Cardiac muscle cell (in vitro differentiated cells and primary cell): ENCODE measurements at regions not wholly inside any gene's neighbourhood (a gene's known extent, or its start where the extent isn't known, plus 50 kb on each side); places are given as distances from the start of the nearest gene placed in this dataset.

ENCODE experiments used
- DNase-seq, 2 donors: peaks; one replicate each; pipeline versions ENCODE4 v3.0.0 to v3.0.0-alpha.2; 2010 to 2017; ENCODE audit warnings: low read depth in 1 of 2, low spot score in 1 of 2
- H3K27ac ChIP-seq: fragments of 200-600 bp; sonication (generic); 2 replicates; pipeline ENCODE4 v1.5.1; 2016
- H3K27me3 ChIP-seq: fragments of 200-600 bp; sonication (generic); 2 replicates; pipeline ENCODE4 v1.6.0; 2016; ENCODE audit warnings: control low read depth
- H3K36me3 ChIP-seq: fragments of 200-600 bp; sonication (generic); 2 replicates; pipeline ENCODE4 v1.5.1; 2016; ENCODE audit warnings: control low read depth
- H3K4me1 ChIP-seq: fragments of 200-600 bp; sonication (generic); 2 replicates; pipeline ENCODE4 v1.8.1; 2017; ENCODE audit warnings: low read depth, mild to moderate bottlenecking, mixed run types
- H3K4me3 ChIP-seq: fragments of 200-600 bp; sonication (generic); 2 replicates; pipeline ENCODE4 v1.5.1; 2016; ENCODE audit warnings: mild to moderate bottlenecking
- H3K9me3 ChIP-seq: fragments of 200-600 bp; sonication (generic); 2 replicates; pipeline ENCODE4 v1.5.1; 2017; ENCODE audit warnings: low read depth, mild to moderate bottlenecking, control low read depth
- TF ChIP-seq, protein P1 (sequence below): IDR thresholded peaks from 2 replicates; pipeline ENCODE4 v1.5.1; 2012; ENCODE audit warnings: low read depth, mild to moderate bottlenecking, low read length

DNA sequence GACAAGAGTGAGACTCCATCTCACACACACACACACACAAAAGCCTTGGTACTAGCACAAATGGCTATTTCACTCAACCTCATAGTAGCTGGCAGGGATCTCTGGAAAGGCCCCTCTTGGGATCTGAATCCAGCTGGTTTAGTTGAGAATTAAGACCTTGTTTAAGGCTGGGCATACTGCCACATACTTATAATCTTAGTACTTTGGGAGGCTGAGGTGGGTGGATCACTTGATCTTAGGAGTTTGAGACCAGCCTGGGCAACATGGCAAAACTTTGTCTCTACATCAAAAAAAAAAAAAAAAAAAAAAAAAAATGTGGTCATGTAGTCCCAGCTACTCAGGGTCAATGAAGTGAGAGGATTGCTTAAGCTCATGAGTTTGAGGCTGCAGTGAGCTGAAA is 628.3 kb downstream of the MMUT start:
- no peak overlapping the region for H3K27ac ChIP-seq
- H3K4me3 ChIP-seq: no peak overlapping the region
- H3K9me3 ChIP-seq: no peaks in the 10 kb centered on the region
- H3K27me3 ChIP-seq: no peaks in the 10 kb centered on the region
- H3K36me3 ChIP-seq: no peaks in the 10 kb centered on the region
- no peaks in the 10 kb centered on the region for H3K4me1 ChIP-seq
- peak in 1 of 2 donors; percentile 24 for DNase-seq
- TF ChIP-seq, protein P1, sequence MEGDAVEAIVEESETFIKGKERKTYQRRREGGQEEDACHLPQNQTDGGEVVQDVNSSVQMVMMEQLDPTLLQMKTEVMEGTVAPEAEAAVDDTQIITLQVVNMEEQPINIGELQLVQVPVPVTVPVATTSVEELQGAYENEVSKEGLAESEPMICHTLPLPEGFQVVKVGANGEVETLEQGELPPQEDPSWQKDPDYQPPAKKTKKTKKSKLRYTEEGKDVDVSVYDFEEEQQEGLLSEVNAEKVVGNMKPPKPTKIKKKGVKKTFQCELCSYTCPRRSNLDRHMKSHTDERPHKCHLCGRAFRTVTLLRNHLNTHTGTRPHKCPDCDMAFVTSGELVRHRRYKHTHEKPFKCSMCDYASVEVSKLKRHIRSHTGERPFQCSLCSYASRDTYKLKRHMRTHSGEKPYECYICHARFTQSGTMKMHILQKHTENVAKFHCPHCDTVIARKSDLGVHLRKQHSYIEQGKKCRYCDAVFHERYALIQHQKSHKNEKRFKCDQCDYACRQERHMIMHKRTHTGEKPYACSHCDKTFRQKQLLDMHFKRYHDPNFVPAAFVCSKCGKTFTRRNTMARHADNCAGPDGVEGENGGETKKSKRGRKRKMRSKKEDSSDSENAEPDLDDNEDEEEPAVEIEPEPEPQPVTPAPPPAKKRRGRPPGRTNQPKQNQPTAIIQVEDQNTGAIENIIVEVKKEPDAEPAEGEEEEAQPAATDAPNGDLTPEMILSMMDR: no peak

DNA sequence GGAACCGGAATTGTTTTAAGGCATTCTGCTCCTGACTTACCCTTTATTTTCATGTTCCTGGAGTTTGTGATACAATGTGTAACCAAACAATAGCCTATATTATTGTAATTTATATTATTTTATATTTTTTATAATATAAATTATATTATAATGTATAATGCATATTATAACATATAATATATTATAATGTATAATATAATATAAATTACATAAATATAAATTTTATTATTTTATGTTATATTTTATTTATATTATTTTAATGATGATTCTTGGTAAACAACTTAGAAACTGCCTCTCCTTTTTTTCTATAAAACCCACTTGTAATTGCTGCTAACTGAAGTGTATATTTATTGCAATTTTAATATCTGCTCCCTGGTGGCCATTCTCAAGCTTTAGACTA is 629.1 kb downstream of the MMUT start:
- TF ChIP-seq, protein P1: no peak
- Histone ChIP-seq H3K27me3 (no peaks in the 10 kb centered on the region), H3K4me1 (no peaks in the 10 kb centered on the region), H3K9me3 (no peaks in the 10 kb centered on the region), H3K4me3 (no peak overlapping the region), H3K36me3 (no peaks in the 10 kb centered on the region), H3K27ac (no peak overlapping the region)
- no peak for DNase-seq

- peak in 1 of 2 donors; percentile 89 for DNase-seq
- TF ChIP-seq, protein P1: no peak
- H3K36me3 ChIP-seq: no peaks in the 10 kb centered on the region
- H3K4me1 ChIP-seq: no peaks in the 10 kb centered on the region
- no peaks in the 10 kb centered on the region for H3K27me3 ChIP-seq
- H3K9me3 ChIP-seq: no peaks in the 10 kb centered on the region
- no peak overlapping the region for H3K27ac ChIP-seq
- H3K4me3 ChIP-seq: no peak overlapping the region
These were observed 636.0 kb downstream of the MMUT start for GRCh38 chr6:48826901-48827701.

DNA sequence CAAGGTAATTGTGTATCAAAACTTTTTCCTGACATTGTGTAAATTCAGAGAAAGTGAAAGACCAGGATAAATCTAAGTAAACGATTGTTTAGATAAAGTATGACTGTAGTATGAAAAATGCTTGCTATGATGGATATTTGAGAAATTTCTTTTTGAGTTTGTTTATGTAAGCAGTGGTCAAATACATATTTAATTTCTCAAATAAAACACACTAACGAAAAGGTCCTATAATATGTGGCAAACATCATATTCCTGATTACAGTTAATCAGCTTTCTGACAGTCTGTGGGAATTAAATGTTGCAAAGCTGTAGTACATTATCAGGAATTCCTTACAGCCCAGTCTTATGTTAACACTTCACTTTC is 636.9 kb downstream of the MMUT start:
- peak in 1 of 2 donors; percentile 30 for DNase-seq
- TF ChIP-seq, protein P1: no peak
- no peaks in the 10 kb centered on the region for H3K4me1 ChIP-seq
- no peaks in the 10 kb centered on the region for H3K27me3 ChIP-seq
- H3K4me3 ChIP-seq: no peak overlapping the region
- H3K27ac ChIP-seq: no peak overlapping the region
- no peaks in the 10 kb centered on the region for H3K9me3 ChIP-seq
- no peaks in the 10 kb centered on the region for H3K36me3 ChIP-seq

GRCh38 chr6:48825501-48826151 is 637.4 kb downstream of the MMUT start:
- Histone ChIP-seq H3K27ac (no peak overlapping the region), H3K27me3 (no peaks in the 10 kb centered on the region), H3K9me3 (no peaks in the 10 kb centered on the region), H3K36me3 (no peaks in the 10 kb centered on the region), H3K4me1 (no peaks in the 10 kb centered on the region), H3K4me3 (no peak overlapping the region)
- peak in 1 of 2 donors; percentile 59 for DNase-seq
- TF ChIP-seq, protein P1: no peak
